ENCODE measurements at regions not wholly inside any gene's neighbourhood (a gene's known extent, or its start where the extent isn't known, plus 50 kb on each side); places are given as distances from the start of the nearest gene placed in this dataset.

- WGBS, 2 experiments (ENCODE audit: low coverage in 1 of 2, low lambda C conversion rate in 2 of 2, missing lambda C conversion rate in 2 of 2): 38 to 43% methylated on average over 1 of the region's 1 CpG
- Histone ChIP-seq H4K20me1 (ENCODE audit: insufficient read depth) (no peaks in the 10 kb centered on the region), H3K4me3 (no peak overlapping the region), H3K27ac (no peak overlapping the region), H3K4me2 (ENCODE audit: unreplicated experiment) (no peak overlapping the region), H3K9ac (no peak overlapping the region), H2AFZ (no peak overlapping the region), H3K9me2 (ENCODE audit: insufficient read depth) (no peaks in the 10 kb centered on the region), H3F3A (ENCODE audit: insufficient read depth) (no peaks in the 10 kb centered on the region), H3K79me2 (ENCODE audit: insufficient read depth) (no peaks in the 10 kb centered on the region), H3K27me3 (replicated peaks; ENCODE audit: insufficient read depth) (no peaks in the 10 kb centered on the region), H3K9me3 (ENCODE audit: low read depth) (no peaks in the 10 kb centered on the region), H3K4me1 (ENCODE audit: insufficient read depth) (no peaks in the 10 kb centered on the region), H3K36me3 (ENCODE audit: low read depth) (no peaks in the 10 kb centered on the region)
- in situ Hi-C loops (cut with MboI): no loop called here
- TF ChIP-seq EZH2 (IDR thresholded peaks at IDR 0.05; ENCODE audit: insufficient read depth, poor library complexity, severe bottlenecking) (no peak), EZH2phosphoT487 (IDR thresholded peaks at IDR 0.05; ENCODE audit: insufficient read depth, low read depth) (no peak)
- DNase-seq: no peak
Measured at GRCh38 chr16:60478810-60479209, 1557.4 kb downstream of the CDH8 start.

GRCh38 chr16:60463986-60464385 is 1572.3 kb downstream of the CDH8 start:
- H3K9me3 ChIP-seq (ENCODE audit: low read depth): no peaks in the 10 kb centered on the region
- in situ Hi-C loops (cut with MboI): no loop called here
- 6 to 11% methylated on average over 1 of the region's 1 CpG for WGBS, 2 experiments (ENCODE audit: low coverage in 1 of 2, low lambda C conversion rate in 2 of 2, missing lambda C conversion rate in 2 of 2)

GRCh38 chr16:60459463-60459862 is 1576.8 kb downstream of the CDH8 start:
- Histone ChIP-seq H3K79me2 (ENCODE audit: insufficient read depth) (no peaks in the 10 kb centered on the region), H3K9me3 (ENCODE audit: low read depth) (no peaks in the 10 kb centered on the region), H3K27ac (no peak overlapping the region), H2AFZ (no peak overlapping the region), H3K9me2 (ENCODE audit: insufficient read depth) (no peaks in the 10 kb centered on the region), H3K4me1 (ENCODE audit: insufficient read depth) (no peaks in the 10 kb centered on the region), H3K36me3 (ENCODE audit: low read depth) (no peaks in the 10 kb centered on the region), H3K9ac (no peak overlapping the region), H3K27me3 (replicated peaks; ENCODE audit: insufficient read depth) (no peaks in the 10 kb centered on the region), H3K4me3 (no peak overlapping the region), H3K4me2 (ENCODE audit: unreplicated experiment) (no peak overlapping the region), H4K20me1 (ENCODE audit: insufficient read depth) (no peaks in the 10 kb centered on the region), H3F3A (ENCODE audit: insufficient read depth) (no peaks in the 10 kb centered on the region)
- in situ Hi-C loops (cut with MboI): no loop called here
- TF ChIP-seq EZH2phosphoT487 (IDR thresholded peaks at IDR 0.05; ENCODE audit: insufficient read depth, low read depth): no peak
- WGBS, 2 experiments (ENCODE audit: low coverage in 1 of 2, low lambda C conversion rate in 2 of 2, missing lambda C conversion rate in 2 of 2): 21 to 36% methylated on average over 2 of the region's 2 CpGs
- no peak for DNase-seq

More at GRCh38 chr16:60463986-60464385, 1572.3 kb downstream of the CDH8 start:
- no peaks in the 10 kb centered on the region for H3K36me3 ChIP-seq (ENCODE audit: low read depth)
- no peaks in the 10 kb centered on the region for H3F3A ChIP-seq (ENCODE audit: insufficient read depth)
- no peaks in the 10 kb centered on the region for H3K27me3 ChIP-seq (replicated peaks; ENCODE audit: insufficient read depth)
- H3K4me2 ChIP-seq (ENCODE audit: unreplicated experiment): no peak overlapping the region
- no peak overlapping the region for H3K9ac ChIP-seq
- H3K4me3 ChIP-seq: no peak overlapping the region
- no peak for DNase-seq
- H2AFZ ChIP-seq: no peak overlapping the region
- H3K9me2 ChIP-seq (ENCODE audit: insufficient read depth): no peaks in the 10 kb centered on the region
- no peaks in the 10 kb centered on the region for H3K4me1 ChIP-seq (ENCODE audit: insufficient read depth)
- H3K79me2 ChIP-seq (ENCODE audit: insufficient read depth): no peaks in the 10 kb centered on the region
- no peak for TF ChIP-seq EZH2 (IDR thresholded peaks at IDR 0.05; ENCODE audit: insufficient read depth, poor library complexity, severe bottlenecking)
- H3K27ac ChIP-seq: no peak overlapping the region
- H4K20me1 ChIP-seq (ENCODE audit: insufficient read depth): no peaks in the 10 kb centered on the region

GRCh38 chr16:60458255-60458654 is 1578.0 kb downstream of the CDH8 start:
- no peak for TF ChIP-seq EZH2phosphoT487 (IDR thresholded peaks at IDR 0.05; ENCODE audit: insufficient read depth, low read depth)
- no peak for TF ChIP-seq EZH2 (IDR thresholded peaks at IDR 0.05; ENCODE audit: insufficient read depth, poor library complexity, severe bottlenecking)
- DNase-seq: no peak
- H3F3A ChIP-seq (ENCODE audit: insufficient read depth): no peaks in the 10 kb centered on the region

GRCh38 chr16:60452646-60453045 is 1583.6 kb downstream of the CDH8 start:
- no peak for DNase-seq
- H3F3A ChIP-seq (ENCODE audit: insufficient read depth): no peaks in the 10 kb centered on the region
- no peaks in the 10 kb centered on the region for H3K27me3 ChIP-seq (replicated peaks; ENCODE audit: insufficient read depth)
- H3K4me1 ChIP-seq (ENCODE audit: insufficient read depth): no peaks in the 10 kb centered on the region
- H3K4me3 ChIP-seq: no peak overlapping the region
- H3K36me3 ChIP-seq (ENCODE audit: low read depth): no peaks in the 10 kb centered on the region
- H3K79me2 ChIP-seq (ENCODE audit: insufficient read depth): no peaks in the 10 kb centered on the region
- no peaks in the 10 kb centered on the region for H3K9me2 ChIP-seq (ENCODE audit: insufficient read depth)
- no peaks in the 10 kb centered on the region for H4K20me1 ChIP-seq (ENCODE audit: insufficient read depth)
- TF ChIP-seq EZH2phosphoT487 (IDR thresholded peaks at IDR 0.05; ENCODE audit: insufficient read depth, low read depth): no peak
- TF ChIP-seq EZH2 (IDR thresholded peaks at IDR 0.05; ENCODE audit: insufficient read depth, poor library complexity, severe bottlenecking): no peak
- no peaks in the 10 kb centered on the region for H3K9me3 ChIP-seq (ENCODE audit: low read depth)
- in situ Hi-C loops (cut with MboI): no loop called here
- H3K4me2 ChIP-seq (ENCODE audit: unreplicated experiment): no peak overlapping the region
- H3K9ac ChIP-seq: no peak overlapping the region
- no peak overlapping the region for H3K27ac ChIP-seq
- no peak overlapping the region for H2AFZ ChIP-seq

More at GRCh38 chr16:60458255-60458654, 1578.0 kb downstream of the CDH8 start:
- WGBS, 2 experiments (ENCODE audit: low coverage in 1 of 2, low lambda C conversion rate in 2 of 2, missing lambda C conversion rate in 2 of 2): 0% methylated on average over 1 of the region's 1 CpG
- H3K9me3 ChIP-seq (ENCODE audit: low read depth): no peaks in the 10 kb centered on the region
- no peak overlapping the region for H3K4me3 ChIP-seq
- no peaks in the 10 kb centered on the region for H3K79me2 ChIP-seq (ENCODE audit: insufficient read depth)
- H3K4me1 ChIP-seq (ENCODE audit: insufficient read depth): no peaks in the 10 kb centered on the region
- H3K9ac ChIP-seq: no peak overlapping the region
- no peaks in the 10 kb centered on the region for H3K27me3 ChIP-seq (replicated peaks; ENCODE audit: insufficient read depth)
- no peak overlapping the region for H2AFZ ChIP-seq
- no peaks in the 10 kb centered on the region for H3K36me3 ChIP-seq (ENCODE audit: low read depth)
- no peak overlapping the region for H3K4me2 ChIP-seq (ENCODE audit: unreplicated experiment)
- no peak overlapping the region for H3K27ac ChIP-seq
- in situ Hi-C loops (cut with MboI): no loop called here
- H4K20me1 ChIP-seq (ENCODE audit: insufficient read depth): no peaks in the 10 kb centered on the region
- H3K9me2 ChIP-seq (ENCODE audit: insufficient read depth): no peaks in the 10 kb centered on the region
